ENCODE measurements at regions not wholly inside any gene's neighbourhood (a gene's known extent, or its start where the extent isn't known, plus 50 kb on each side); places are given as distances from the start of the nearest gene placed in this dataset.
"Not testable (repeated sequence)": the region's sequence is repeated elsewhere in the genome, so short reads cannot be mapped to it uniquely, and the experiment has no call there.

DNA sequence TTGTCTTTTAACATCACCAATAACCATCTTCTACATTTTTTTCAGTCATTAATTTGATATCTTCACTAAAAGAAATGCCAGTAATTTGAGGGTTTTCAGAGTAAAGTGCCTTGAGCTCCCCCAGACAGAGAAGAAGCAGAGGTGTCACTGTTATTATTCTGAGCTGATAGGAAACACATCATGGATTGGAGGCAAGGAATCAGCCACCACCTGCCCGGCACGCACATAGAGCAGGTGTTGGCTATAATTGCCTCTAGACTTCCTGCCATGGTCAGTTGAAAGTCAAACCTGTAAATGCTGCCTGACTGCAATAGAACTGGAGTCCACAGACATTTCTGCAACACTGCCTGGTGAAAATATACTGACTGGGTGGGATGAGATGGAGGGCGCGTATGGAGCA lies 776.6 kb downstream of the UQCRFS1 start:
- H3K4me3 ChIP-seq = no peak overlapping the region
- H3K36me3 ChIP-seq = no peaks in the 10 kb centered on the region
- TF ChIP-seq, protein P1, sequence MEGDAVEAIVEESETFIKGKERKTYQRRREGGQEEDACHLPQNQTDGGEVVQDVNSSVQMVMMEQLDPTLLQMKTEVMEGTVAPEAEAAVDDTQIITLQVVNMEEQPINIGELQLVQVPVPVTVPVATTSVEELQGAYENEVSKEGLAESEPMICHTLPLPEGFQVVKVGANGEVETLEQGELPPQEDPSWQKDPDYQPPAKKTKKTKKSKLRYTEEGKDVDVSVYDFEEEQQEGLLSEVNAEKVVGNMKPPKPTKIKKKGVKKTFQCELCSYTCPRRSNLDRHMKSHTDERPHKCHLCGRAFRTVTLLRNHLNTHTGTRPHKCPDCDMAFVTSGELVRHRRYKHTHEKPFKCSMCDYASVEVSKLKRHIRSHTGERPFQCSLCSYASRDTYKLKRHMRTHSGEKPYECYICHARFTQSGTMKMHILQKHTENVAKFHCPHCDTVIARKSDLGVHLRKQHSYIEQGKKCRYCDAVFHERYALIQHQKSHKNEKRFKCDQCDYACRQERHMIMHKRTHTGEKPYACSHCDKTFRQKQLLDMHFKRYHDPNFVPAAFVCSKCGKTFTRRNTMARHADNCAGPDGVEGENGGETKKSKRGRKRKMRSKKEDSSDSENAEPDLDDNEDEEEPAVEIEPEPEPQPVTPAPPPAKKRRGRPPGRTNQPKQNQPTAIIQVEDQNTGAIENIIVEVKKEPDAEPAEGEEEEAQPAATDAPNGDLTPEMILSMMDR (IDR thresholded peaks at IDR 0.05 in 4 of 5, conservative IDR thresholded peaks at IDR 0.05 in 1 of 5) = no peak
- no peak for TF ChIP-seq POLR2A (IDR thresholded peaks at IDR 0.05)
- no peaks in the 10 kb centered on the region for H3K4me1 ChIP-seq
- intact Hi-C loops (cut with DNase I; ENCODE audit: low total_unique reads) (no loop called here), in situ Hi-C loops (cut with MboI; ENCODE audit: low sequenced_read_pairs in 4 of 4) (no loop called here)
- H3K27ac ChIP-seq = no peak overlapping the region
- no peak for ATAC-seq
- H3K9me3 ChIP-seq = no peaks in the 10 kb centered on the region
- no peak for DNase-seq
- H3K27me3 ChIP-seq = no peaks in the 10 kb centered on the region

DNA sequence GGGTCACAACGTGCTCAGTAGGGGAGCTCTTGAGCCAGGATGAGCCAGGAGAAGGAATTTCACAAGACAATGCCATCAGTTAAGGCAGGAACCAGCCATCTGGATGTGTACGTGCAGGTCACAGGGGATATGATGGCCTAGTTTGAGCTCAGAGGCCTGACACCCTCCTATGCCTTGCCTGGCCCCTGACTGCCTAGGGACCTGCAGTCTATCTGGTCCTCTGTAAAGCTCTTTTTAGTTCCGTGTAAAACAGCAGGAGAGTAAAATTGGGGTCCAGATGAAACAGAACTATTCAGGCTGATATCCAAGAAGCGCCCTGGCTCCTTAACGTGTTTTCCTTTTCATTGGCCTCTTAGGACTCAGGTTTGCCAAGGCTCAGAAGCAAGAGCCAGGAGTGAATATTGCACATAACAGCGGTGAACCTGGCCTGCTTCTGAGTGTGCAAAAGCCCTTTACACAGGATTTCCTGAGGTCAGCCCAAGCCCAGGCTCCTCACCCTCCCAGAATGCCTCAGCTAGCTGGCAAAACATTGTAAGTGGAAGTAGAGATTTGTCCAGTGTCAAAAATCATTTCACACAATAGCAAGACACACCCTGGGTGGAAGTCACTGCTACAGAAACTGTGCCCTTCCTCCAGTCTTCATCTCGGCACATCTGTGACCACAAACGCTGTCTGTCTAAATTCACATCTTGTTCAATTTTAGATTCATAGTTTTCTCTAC lies 777.2 kb downstream of the UQCRFS1 start:
- no peaks in the 10 kb centered on the region for H3K27me3 ChIP-seq
- TF ChIP-seq POLR2A (IDR thresholded peaks at IDR 0.05) = no peak
- TF ChIP-seq, protein P1 (IDR thresholded peaks at IDR 0.05 in 4 of 5, conservative IDR thresholded peaks at IDR 0.05 in 1 of 5) = no peak
- no peaks in the 10 kb centered on the region for H3K9me3 ChIP-seq
- no peak for DNase-seq
- intact Hi-C loops (cut with DNase I; ENCODE audit: low total_unique reads) = no loop called here
- H3K4me1 ChIP-seq = no peaks in the 10 kb centered on the region
- no peak for ATAC-seq
- no peak overlapping the region for H3K4me3 ChIP-seq
- no peak overlapping the region for H3K27ac ChIP-seq
- no peaks in the 10 kb centered on the region for H3K36me3 ChIP-seq
- in situ Hi-C loops (cut with MboI; ENCODE audit: low sequenced_read_pairs in 4 of 4) = no loop called here

DNA sequence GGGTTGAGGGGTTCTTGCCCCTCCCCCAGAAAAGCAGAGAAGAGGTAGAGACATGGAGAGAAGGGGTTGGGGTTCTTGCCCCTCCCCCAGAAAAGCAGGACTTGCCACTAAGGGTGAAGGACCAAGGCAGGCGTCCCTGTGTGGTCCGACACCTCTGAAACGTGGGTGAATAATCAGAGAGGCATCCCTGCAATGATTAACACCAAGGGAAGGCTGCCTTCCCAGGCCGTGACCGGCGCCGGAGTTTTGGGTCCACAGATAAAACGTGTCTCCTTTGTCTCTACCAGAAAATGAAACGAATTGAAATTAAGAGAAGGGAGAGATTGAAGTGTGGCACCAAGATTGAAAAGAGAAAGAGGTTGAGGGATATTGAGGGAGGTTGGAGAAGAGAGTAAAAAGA lies 778.2 kb downstream of the UQCRFS1 start:
- ATAC-seq; H3K27ac ChIP-seq; intact Hi-C loops (cut with DNase I; ENCODE audit: low total_unique reads); DNase-seq; in situ Hi-C loops (cut with MboI; ENCODE audit: low sequenced_read_pairs in 4 of 4); H3K27me3 ChIP-seq; H3K4me3 ChIP-seq; H3K36me3 ChIP-seq; H3K4me1 ChIP-seq; H3K9me3 ChIP-seq: not testable (repeated sequence)

DNA sequence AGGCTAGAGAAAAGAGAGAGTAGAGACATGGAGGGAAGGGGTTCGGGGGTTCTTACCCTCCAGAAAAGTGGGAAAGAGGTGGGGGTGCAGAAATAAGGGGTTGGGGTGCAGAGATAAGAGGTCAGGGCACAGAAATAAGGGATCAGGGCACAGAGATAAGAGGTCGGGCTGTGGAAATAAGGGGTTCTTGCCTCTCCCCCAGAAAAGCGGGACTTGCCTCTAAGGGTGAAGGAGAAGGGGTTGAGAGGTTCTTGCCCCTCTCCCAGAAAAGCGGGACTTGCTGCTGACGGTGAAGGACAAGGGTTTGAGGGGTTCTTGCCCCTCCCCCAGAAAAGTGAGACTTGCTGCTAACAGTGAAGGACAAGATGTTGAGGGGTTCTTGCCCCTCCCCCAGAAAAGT lies 778.6 kb downstream of the UQCRFS1 start:
- H3K27ac ChIP-seq; ATAC-seq; DNase-seq; H3K9me3 ChIP-seq; H3K4me3 ChIP-seq; H3K4me1 ChIP-seq; H3K27me3 ChIP-seq; H3K36me3 ChIP-seq; intact Hi-C loops (cut with DNase I; ENCODE audit: low total_unique reads); in situ Hi-C loops (cut with MboI; ENCODE audit: low sequenced_read_pairs in 4 of 4): not testable (repeated sequence)

DNA sequence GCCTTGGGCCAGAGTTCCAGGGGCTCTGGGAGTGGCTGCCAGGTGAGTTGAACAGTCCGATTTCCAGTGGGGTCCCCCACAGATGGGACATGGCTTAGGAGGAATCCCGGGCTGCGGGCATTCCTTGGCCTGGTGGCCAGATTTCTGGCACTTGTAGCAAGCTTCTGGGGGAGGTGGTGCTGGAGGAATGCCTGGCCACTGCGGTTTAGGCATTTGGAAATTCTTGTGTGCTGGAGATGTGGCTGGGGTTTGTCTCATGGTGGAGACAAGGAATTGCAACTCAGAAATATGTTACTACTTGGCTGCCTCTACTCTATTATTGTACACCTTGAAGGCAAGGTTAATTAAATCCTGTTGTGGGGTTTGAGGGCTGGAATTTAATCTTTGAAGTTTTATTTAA lies 779.8 kb downstream of the UQCRFS1 start:
- ATAC-seq; H3K9me3 ChIP-seq; H3K4me3 ChIP-seq; intact Hi-C loops (cut with DNase I; ENCODE audit: low total_unique reads); DNase-seq; H3K27ac ChIP-seq; H3K27me3 ChIP-seq; in situ Hi-C loops (cut with MboI; ENCODE audit: low sequenced_read_pairs in 4 of 4); H3K4me1 ChIP-seq; H3K36me3 ChIP-seq: not testable (repeated sequence)

DNA sequence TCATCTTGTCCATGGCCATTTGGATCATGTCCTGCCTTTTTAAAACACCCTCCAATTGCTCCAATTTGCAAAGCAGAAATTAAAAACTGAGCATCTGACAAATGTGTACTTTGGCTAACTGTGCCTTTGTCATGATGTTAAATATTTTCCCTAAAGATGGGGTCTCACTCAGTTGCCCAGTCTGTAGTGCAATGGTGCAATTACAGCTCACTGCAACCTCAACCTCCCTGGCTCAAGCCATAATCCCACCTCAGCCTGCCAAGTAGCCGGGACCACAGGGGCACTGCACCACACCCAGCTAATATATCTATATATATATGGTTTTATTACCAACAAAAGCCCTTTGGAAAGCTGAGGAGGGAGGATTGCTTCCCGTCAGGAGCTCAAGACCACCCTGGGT lies 782.7 kb downstream of the UQCRFS1 start:
- H3K27ac ChIP-seq = no peak overlapping the region
- no peak for TF ChIP-seq POLR2A (IDR thresholded peaks at IDR 0.05)
- intact Hi-C loops (cut with DNase I; ENCODE audit: low total_unique reads) (no loop called here), in situ Hi-C loops (cut with MboI; ENCODE audit: low sequenced_read_pairs in 4 of 4) (no loop called here)
- no peaks in the 10 kb centered on the region for H3K9me3 ChIP-seq
- no peaks in the 10 kb centered on the region for H3K36me3 ChIP-seq
- peaks cover 0 to 6% (median 0%) of the 10 kb centered on the region in 3 donors for H3K27me3 ChIP-seq
- H3K4me3 ChIP-seq = no peak overlapping the region
- ATAC-seq (no peak), DNase-seq (no peak)
- no peaks in the 10 kb centered on the region for H3K4me1 ChIP-seq

DNA sequence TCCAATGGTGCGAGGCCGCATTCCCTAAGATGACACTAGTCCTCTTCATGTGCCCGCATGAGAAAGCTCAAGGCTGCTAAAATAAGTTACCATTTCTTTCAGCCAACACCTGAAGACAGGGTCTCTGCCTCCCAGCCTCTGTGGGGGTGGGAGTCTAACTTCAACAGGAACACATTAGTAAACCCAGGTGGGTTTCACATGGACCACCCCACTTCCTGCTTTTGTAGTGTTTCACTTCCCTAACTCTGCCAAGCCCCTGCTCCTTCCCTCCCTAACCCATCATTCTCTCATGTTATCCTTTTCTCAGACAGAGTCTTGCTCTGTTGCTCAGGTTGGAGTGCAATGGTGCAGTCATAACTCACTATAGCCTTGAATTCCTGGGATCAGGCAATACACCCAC lies 783.6 kb downstream of the UQCRFS1 start:
- H3K27ac ChIP-seq = no peak overlapping the region
- peaks cover 0 to 11% (median 0%) of the 10 kb centered on the region in 3 donors for H3K27me3 ChIP-seq
- ATAC-seq (no peak), DNase-seq (no peak)
- no peak overlapping the region for H3K4me3 ChIP-seq
- intact Hi-C loops (cut with DNase I; ENCODE audit: low total_unique reads) (no loop called here), in situ Hi-C loops (cut with MboI; ENCODE audit: low sequenced_read_pairs in 4 of 4) (no loop called here)
- TF ChIP-seq POLR2A (IDR thresholded peaks at IDR 0.05) = no peak
- TF ChIP-seq, protein P1 (IDR thresholded peaks at IDR 0.05 in 4 of 5, conservative IDR thresholded peaks at IDR 0.05 in 1 of 5) = no peak
- H3K36me3 ChIP-seq = no peaks in the 10 kb centered on the region
- no peaks in the 10 kb centered on the region for H3K9me3 ChIP-seq
- H3K4me1 ChIP-seq = no peaks in the 10 kb centered on the region

Measured in gastrocnemius medialis (tissue), 4 donors.